Activated naive CD4-positive, alpha-beta T cell treated with Interleukin-2 at 50 U/mL for 16 hours (primary cell): ENCODE measurements at regions not wholly inside any gene's neighbourhood (a gene's known extent, or its start where the extent isn't known, plus 50 kb on each side); places are given as distances from the start of the nearest gene placed in this dataset.
"Not testable (repeated sequence)": the region's sequence is repeated elsewhere in the genome, so short reads cannot be mapped to it uniquely, and the experiment has no call there.

Experiments used
- DNase-seq: peaks from one replicate; pipeline ENCODE4 v3.0.0-alpha.2; 2020

GRCh38 chr3:187533797-187534196, 136.4 kb downstream of the SST start:
- DNase-seq, result no peak

- DNase-seq, result no peak
Measured at GRCh38 chr3:187531831-187532230, 138.4 kb downstream of the SST start.

GRCh38 chr3:187522890-187523289, 147.3 kb downstream of the SST start:
- DNase-seq, result no peak

GRCh38 chr3:187522293-187522692, 147.9 kb downstream of the SST start:
- no peak for DNase-seq

GRCh38 chr3:187521546-187521945, 148.6 kb downstream of the SST start:
- no peak for DNase-seq

- DNase-seq, result no peak
Measured at GRCh38 chr3:187520027-187520945, 149.9 kb downstream of the SST start.

GRCh38 chr3:187519428-187519890, 150.7 kb downstream of the SST start:
- DNase-seq, result no peak

GRCh38 chr3:187518616-187519015, 150.4 kb downstream of the RTP4 start:
- DNase-seq, result no peak

GRCh38 chr3:187518207-187518606, 150.0 kb downstream of the RTP4 start:
- DNase-seq, result no peak

- no peak for DNase-seq
Measured at GRCh38 chr3:187516446-187517185, 148.4 kb downstream of the RTP4 start.

GRCh38 chr3:187507905-187508304, 139.7 kb downstream of the RTP4 start:
- DNase-seq, result no peak

GRCh38 chr3:187507266-187507665, 139.1 kb downstream of the RTP4 start:
- no peak for DNase-seq

GRCh38 chr3:187504435-187504834, 136.2 kb downstream of the RTP4 start:
- DNase-seq, result no peak

GRCh38 chr3:187498211-187498724, 130.1 kb downstream of the RTP4 start:
- no peak for DNase-seq

GRCh38 chr3:187497052-187497451, 128.9 kb downstream of the RTP4 start:
- no peak for DNase-seq

GRCh38 chr3:187494056-187494455, 125.9 kb downstream of the RTP4 start:
- DNase-seq, result not testable (repeated sequence)

GRCh38 chr3:187491371-187491770, 123.2 kb downstream of the RTP4 start:
- no peak for DNase-seq

GRCh38 chr3:187490366-187490765, 122.2 kb downstream of the RTP4 start:
- no peak for DNase-seq

- no peak for DNase-seq
Measured at GRCh38 chr3:187484547-187485295, 116.5 kb downstream of the RTP4 start.

GRCh38 chr3:187481426-187481825, 113.2 kb downstream of the RTP4 start:
- no peak for DNase-seq

- DNase-seq, result not testable (repeated sequence)
Measured at GRCh38 chr3:187475613-187476012, 107.4 kb downstream of the RTP4 start.

GRCh38 chr3:187473778-187474406, 105.7 kb downstream of the RTP4 start:
- DNase-seq, result no peak
